CD4-positive, alpha-beta T cell treated with Interleukin-1 beta for 1 hour (primary cell): ENCODE measurements at regions not wholly inside any gene's neighbourhood (a gene's known extent, or its start where the extent isn't known, plus 50 kb on each side); places are given as distances from the start of the nearest gene placed in this dataset.
"Not testable (repeated sequence)": the region's sequence is repeated elsewhere in the genome, so short reads cannot be mapped to it uniquely, and the experiment has no call there.

ENCODE experiments used
- DNase-seq, 2 donors: peaks; one replicate each; pipeline ENCODE4 v3.0.0-alpha.2; 2020 to 2022

- DNase-seq: no peak
These were observed 72.2 kb downstream of the SERINC2 start for GRCh38 chr1:31485166-31485565.

GRCh38 chr1:31487143-31487542 lies 74.1 kb downstream of the SERINC2 start:
- DNase-seq: peak in 1 of 2 donors; percentile 49

- no peak for DNase-seq
These were observed 74.8 kb downstream of the SERINC2 start for GRCh38 chr1:31487721-31488293.

GRCh38 chr1:31488528-31488927 lies 75.5 kb downstream of the SERINC2 start:
- no peak for DNase-seq

- not testable (repeated sequence) for DNase-seq
These were observed 76.6 kb downstream of the SERINC2 start for GRCh38 chr1:31489575-31489974.

GRCh38 chr1:31490596-31490995 lies 77.6 kb downstream of the SERINC2 start:
- DNase-seq: not testable (repeated sequence)

- DNase-seq: not testable (repeated sequence)
These were observed 81.0 kb upstream of the TINAGL1 start for GRCh38 chr1:31495351-31495750.

GRCh38 chr1:31495770-31496169 lies 80.5 kb upstream of the TINAGL1 start:
- not testable (repeated sequence) for DNase-seq

GRCh38 chr1:31497601-31498000 lies 78.7 kb upstream of the TINAGL1 start:
- DNase-seq: no peak

GRCh38 chr1:31498376-31499040 lies 77.8 kb upstream of the TINAGL1 start:
- DNase-seq: no peak

GRCh38 chr1:31501505-31501904 lies 74.8 kb upstream of the TINAGL1 start:
- DNase-seq: no peak

- no peak for DNase-seq
These were observed 74.1 kb upstream of the TINAGL1 start for GRCh38 chr1:31502253-31502652.

GRCh38 chr1:31502926-31503511 lies 73.3 kb upstream of the TINAGL1 start:
- no peak for DNase-seq

GRCh38 chr1:31503570-31503969 lies 72.7 kb upstream of the TINAGL1 start:
- DNase-seq: no peak

- DNase-seq: no peak
These were observed 72.3 kb upstream of the TINAGL1 start for GRCh38 chr1:31504001-31504400.

- DNase-seq: peak in 1 of 2 donors; percentile 26
These were observed 70.3 kb upstream of the TINAGL1 start for GRCh38 chr1:31505911-31506497.

GRCh38 chr1:31507221-31507620 lies 69.1 kb upstream of the TINAGL1 start:
- DNase-seq: no peak

- no peak for DNase-seq
These were observed 68.4 kb upstream of the TINAGL1 start for GRCh38 chr1:31507676-31508530.

- no peak for DNase-seq
These were observed 66.9 kb upstream of the TINAGL1 start for GRCh38 chr1:31509124-31510072.

- no peak for DNase-seq
These were observed 66.0 kb upstream of the TINAGL1 start for GRCh38 chr1:31510304-31510703.

GRCh38 chr1:31510853-31511789 lies 65.2 kb upstream of the TINAGL1 start:
- no peak for DNase-seq
